Aorta (tissue), 5 donors: ENCODE measurements at regions not wholly inside any gene's neighbourhood (a gene's known extent, or its start where the extent isn't known, plus 50 kb on each side); places are given as distances from the start of the nearest gene placed in this dataset.
A peak's percentile ranks its signal among the peaks of the same experiment; 100 is the strongest.

ENCODE experiments used
- ATAC-seq: fragments of 200-7000 bp; cut with Tn5 transposase; one replicate; pipeline ENCODE4 v1.9.1; 2022; ENCODE audit warnings: moderate library complexity; ENCODE audit not compliant: low FRiP score
- DNase-seq, 2 donors: peaks; one replicate each; pipeline ENCODE4 v3.0.0-alpha.2; 2020
- H3K27ac ChIP-seq, 2 donors: one replicate each; pipeline ENCODE4 v1.5.1; 2013; ENCODE audit warnings: low read length in 2 of 2, mild to moderate bottlenecking in 2 of 2, moderate library complexity in 2 of 2, control low read depth in 1 of 2, inconsistent platforms in 1 of 2, low read depth in 1 of 2
- H3K27me3 ChIP-seq, 2 donors: one replicate each; pipeline ENCODE4 v1.6.1; 2013; ENCODE audit warnings: control low read depth in 1 of 2, low read length in 1 of 2, mild to moderate bottlenecking in 1 of 2, moderate library complexity in 1 of 2; ENCODE audit not compliant: insufficient read depth in 2 of 2, control insufficient read depth in 1 of 2
- H3K36me3 ChIP-seq, 2 donors: one replicate each; pipeline ENCODE4 v1.6.1; 2013; ENCODE audit warnings: control low read depth in 1 of 2, low read length in 1 of 2, mild to moderate bottlenecking in 1 of 2; ENCODE audit not compliant: insufficient read depth in 2 of 2, control insufficient read depth in 1 of 2
- H3K4me1 ChIP-seq, 2 donors: one replicate each; pipeline ENCODE4 v1.6.1; 2013; ENCODE audit warnings: low read length in 2 of 2, control low read depth in 1 of 2, mild to moderate bottlenecking in 1 of 2, moderate library complexity in 1 of 2; ENCODE audit not compliant: insufficient read depth in 2 of 2, control insufficient read depth in 1 of 2
- H3K4me3 ChIP-seq, 2 donors: one replicate each; pipeline ENCODE4 v1.5.1; 2013; ENCODE audit warnings: low read length in 2 of 2, control low read depth in 1 of 2, mild to moderate bottlenecking in 1 of 2
- H3K9me3 ChIP-seq: one replicate; pipeline ENCODE4 v1.6.1; 2013; ENCODE audit warnings: mild to moderate bottlenecking, low read length; ENCODE audit not compliant: control insufficient read depth
- WGBS, 2 donors: extraction: QIAGEN DNeasy Blood & Tissue Kit; methylation state at CpG; one replicate each; pipeline ENCODE4 v1.1.7; 2013; 5-methylcytosine and 5-hydroxymethylcytosine counted together
- intact Hi-C, 2 donors: fragments of 100-400 bp; cut with DNase I; formaldehyde crosslinking; loops; one replicate each; pipeline versions ENCODE4 v1.14.2 to v1.15.0; 2022
- donor health status: healthy with polysubstance abuse.
- donor health status: Bipolar disorder and iron deficiency.
- donor health status: DM: no; HTN: no; CAD: no.
- donor health status: DM: no; HTN: no; CAD: no.
- donor health status: DM: yes; HTN: yes; CAD: no.

GRCh38 chr11:116517077-116517476, 255.7 kb downstream of the BUD13 start:
- Histone ChIP-seq H3K27ac (no peak overlapping the region), H3K36me3 (no peaks in the 10 kb centered on the region), H3K27me3 (no peaks in the 10 kb centered on the region), H3K4me3 (no peak overlapping the region), H3K9me3 (peaks cover 2% of the 10 kb centered on the region), H3K4me1 (no peaks in the 10 kb centered on the region)
- DNase-seq (peak in 1 of 2 donors; percentile 1), ATAC-seq (no peak)
- 46 to 49% methylated on average over 4 of the region's 4 CpGs for WGBS, 2 donors
- intact Hi-C loops, result no loop called here

DNA sequence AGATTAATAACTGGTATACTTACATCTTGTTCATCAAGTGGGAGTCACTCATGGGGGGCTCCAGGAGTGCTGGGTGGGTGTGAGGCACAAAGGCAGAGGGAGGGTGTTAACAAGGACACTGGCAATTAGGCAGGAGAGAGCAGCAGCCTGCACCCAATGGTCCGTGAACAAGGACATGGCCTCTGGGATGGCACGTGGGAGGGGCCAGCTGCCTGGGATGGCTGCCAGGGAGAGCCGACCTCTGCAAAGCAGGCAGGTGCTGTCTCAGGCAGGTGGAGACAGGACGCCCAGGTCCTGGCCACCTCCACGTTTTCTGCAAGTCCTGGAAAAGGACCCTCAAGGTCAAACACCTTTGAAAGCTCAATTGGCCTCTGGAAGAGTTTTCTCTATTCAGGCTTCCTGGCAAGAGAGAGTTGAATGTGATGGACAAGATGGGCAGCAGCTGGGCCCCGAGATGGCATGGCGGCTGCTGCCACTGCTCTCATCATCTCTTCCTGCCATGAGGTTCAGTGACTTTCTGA, 257.1 kb downstream of the BUD13 start:
- Histone ChIP-seq H3K27me3 (no peaks in the 10 kb centered on the region), H3K4me3 (no peak overlapping the region), H3K36me3 (no peaks in the 10 kb centered on the region), H3K27ac (no peak overlapping the region), H3K9me3 (peaks cover 2% of the 10 kb centered on the region), H3K4me1 (no peaks in the 10 kb centered on the region)
- ATAC-seq (no peak), DNase-seq (no peak)
- intact Hi-C loops, result no loop called here
- WGBS, 2 donors, result 70% methylated on average over 7 of the region's 7 CpGs

DNA sequence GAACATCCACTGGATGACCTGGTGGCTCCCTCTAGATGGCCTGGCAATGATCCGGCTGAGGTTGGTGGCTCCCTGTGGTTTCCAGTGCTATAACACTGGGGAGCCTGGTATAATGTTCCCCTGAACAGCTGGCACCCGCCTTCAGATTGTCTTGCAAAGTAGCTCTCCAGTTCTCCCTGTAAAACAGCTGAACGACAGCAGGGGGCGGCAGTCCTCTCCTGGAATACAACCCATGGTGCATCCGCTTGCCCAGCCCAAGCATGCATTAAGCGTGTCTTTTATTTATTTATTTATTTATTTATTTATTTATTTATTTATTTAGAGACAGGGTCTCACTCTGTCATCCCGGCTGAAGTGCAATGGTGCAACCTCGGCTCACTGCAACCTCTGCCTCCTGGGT, 258.9 kb downstream of the BUD13 start:
- no peak for ATAC-seq
- 40 to 51% methylated on average over 8 of the region's 8 CpGs for WGBS, 2 donors
- no peaks in the 10 kb centered on the region for H3K4me1 ChIP-seq

DNA sequence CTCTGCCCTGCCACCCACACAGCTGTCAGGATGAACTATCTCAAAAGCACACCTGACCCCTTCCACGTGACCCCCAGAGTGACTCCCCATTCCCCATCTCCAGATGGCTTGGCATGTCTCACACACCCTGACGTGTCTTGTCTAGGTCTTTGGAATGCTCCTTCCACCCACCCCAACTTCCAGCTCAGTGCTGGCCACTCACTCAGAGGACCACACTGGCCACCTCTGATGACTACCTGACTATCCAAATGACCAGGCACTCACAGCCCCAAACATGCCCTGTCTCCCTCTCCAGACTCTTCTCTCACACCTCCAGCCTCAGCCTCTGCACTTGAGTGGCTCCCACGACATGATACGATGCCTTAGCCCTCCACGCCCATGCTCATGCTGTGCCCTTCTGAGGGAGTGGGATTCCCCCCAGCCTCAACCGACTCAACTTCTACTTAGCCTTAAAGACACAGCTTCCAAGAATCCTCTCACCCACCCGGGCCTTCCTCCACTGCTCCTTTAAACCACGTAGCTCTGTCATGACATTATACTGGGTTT, 259.4 kb downstream of the BUD13 start:
- Histone ChIP-seq H3K9me3 (peaks cover 2% of the 10 kb centered on the region), H3K4me3 (no peak overlapping the region), H3K27me3 (no peaks in the 10 kb centered on the region), H3K27ac (no peak overlapping the region), H3K36me3 (no peaks in the 10 kb centered on the region), H3K4me1 (no peaks in the 10 kb centered on the region)
- WGBS, 2 donors, result 63 to 69% methylated on average over 8 of the region's 8 CpGs
- DNase-seq, result no peak
- intact Hi-C loops, result loop anchor here in 1 of 2 donors (5.0 kb wide), 2 partner anchors 129 to 179 kb away; no protein-coding TSS in a partner anchor
- no peak for ATAC-seq

More for the DNA sequence above, 258.9 kb downstream of the BUD13 start:
- Histone ChIP-seq H3K27me3 (no peaks in the 10 kb centered on the region), H3K27ac (no peak overlapping the region), H3K36me3 (no peaks in the 10 kb centered on the region), H3K9me3 (peaks cover 2% of the 10 kb centered on the region), H3K4me3 (no peak overlapping the region)
- intact Hi-C loops, result loop anchor here in 1 of 2 donors (5.0 kb wide), 2 partner anchors 128 to 178 kb away; no protein-coding TSS in a partner anchor
- peak in 1 of 2 donors; percentile 56 for DNase-seq

DNA sequence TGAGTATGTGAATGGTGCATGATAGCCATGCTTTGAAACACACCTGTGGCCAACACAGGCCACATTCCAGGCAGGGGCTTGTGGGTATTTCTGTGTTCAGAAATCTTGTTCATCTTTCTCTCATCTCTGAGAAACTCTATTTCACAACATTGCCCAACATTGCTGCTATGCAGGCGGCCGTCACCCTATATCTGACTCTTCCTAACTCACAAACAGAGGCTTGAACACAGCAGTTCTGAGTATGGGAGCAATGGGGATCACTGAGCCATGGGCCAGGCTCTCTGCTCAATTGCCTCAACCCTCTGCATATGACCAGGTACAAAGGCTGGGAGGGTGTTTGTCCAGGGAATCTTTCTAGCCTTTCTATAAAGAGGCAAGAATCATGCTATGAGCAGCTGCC, 259.9 kb downstream of the BUD13 start:
- ATAC-seq (no peak), DNase-seq (no peak)
- Histone ChIP-seq H3K9me3 (peaks cover 2% of the 10 kb centered on the region), H3K4me1 (no peaks in the 10 kb centered on the region), H3K27ac (no peak overlapping the region), H3K27me3 (no peaks in the 10 kb centered on the region), H3K4me3 (no peak overlapping the region), H3K36me3 (no peaks in the 10 kb centered on the region)
- intact Hi-C loops, result loop anchor here in 1 of 2 donors (5.0 kb wide), 2 partner anchors 129 to 179 kb away; no protein-coding TSS in a partner anchor
- 87 to 88% methylated on average over 2 of the region's 2 CpGs for WGBS, 2 donors

DNA sequence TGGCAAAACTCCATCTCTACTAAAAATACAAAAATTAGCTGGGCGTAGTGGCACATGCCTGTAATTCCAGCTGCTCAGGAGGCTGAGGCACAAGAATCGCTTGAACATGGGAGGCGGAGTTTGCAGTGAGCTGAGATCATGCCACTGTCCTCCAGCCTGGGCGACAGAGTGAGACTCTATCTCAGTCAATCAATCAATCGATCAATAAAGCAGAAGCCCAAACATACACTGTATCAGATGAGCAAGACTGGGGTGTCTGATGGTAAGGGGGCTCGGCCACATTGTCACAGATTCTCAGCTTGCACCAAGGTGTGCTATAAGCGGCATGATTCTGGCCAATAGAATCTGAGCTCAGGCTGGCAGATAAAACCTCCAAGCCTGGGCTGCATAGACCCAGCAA, 261.1 kb downstream of the BUD13 start:
- Histone ChIP-seq H3K9me3 (no peaks in the 10 kb centered on the region), H3K4me1 (no peaks in the 10 kb centered on the region), H3K27me3 (no peaks in the 10 kb centered on the region), H3K4me3 (no peak overlapping the region), H3K36me3 (no peaks in the 10 kb centered on the region), H3K27ac (no peak overlapping the region)
- DNase-seq, result no peak
- WGBS, 2 donors, result 57 to 61% methylated on average over 7 of the region's 7 CpGs
- ATAC-seq, result no peak
- intact Hi-C loops, result loop anchor here in 1 of 2 donors (5.0 kb wide), 2 partner anchors 131 to 181 kb away; no protein-coding TSS in a partner anchor

- Histone ChIP-seq H3K9me3 (no peaks in the 10 kb centered on the region), H3K4me3 (no peak overlapping the region), H3K36me3 (no peaks in the 10 kb centered on the region), H3K27me3 (no peaks in the 10 kb centered on the region), H3K27ac (no peak overlapping the region), H3K4me1 (no peaks in the 10 kb centered on the region)
- intact Hi-C loops, result loop anchor here in 1 of 2 donors (5.0 kb wide), 2 partner anchors 131 to 181 kb away; no protein-coding TSS in a partner anchor
- 50 to 53% methylated on average over 8 to 10 of the region's 10 CpGs for WGBS, 2 donors
- DNase-seq (no peak), ATAC-seq (no peak)
Measured at GRCh38 chr11:116510886-116511650, 261.7 kb downstream of the BUD13 start.

DNA sequence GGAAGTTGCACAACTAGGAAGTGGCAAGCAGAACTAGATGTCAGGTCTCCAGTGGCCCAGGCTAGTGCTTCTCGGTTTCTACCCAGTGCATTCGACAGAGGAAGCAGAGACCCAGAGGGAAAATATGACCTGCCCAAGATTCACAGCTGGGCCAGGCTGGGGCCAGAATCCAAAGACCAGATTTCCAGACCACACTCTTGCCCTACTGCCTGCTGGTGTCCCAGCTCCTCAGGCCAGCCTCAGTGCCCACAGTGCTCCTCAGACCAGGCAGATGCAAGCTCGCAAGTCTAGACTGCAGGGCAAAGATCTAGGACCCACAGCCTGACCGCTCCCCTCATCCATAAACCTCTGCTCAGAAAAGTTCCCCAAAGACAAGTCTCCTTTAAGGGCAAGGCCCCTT, 262.6 kb downstream of the BUD13 start:
- no peak for DNase-seq
- Histone ChIP-seq H3K9me3 (no peaks in the 10 kb centered on the region), H3K36me3 (no peaks in the 10 kb centered on the region), H3K4me3 (no peak overlapping the region), H3K4me1 (no peaks in the 10 kb centered on the region), H3K27me3 (no peaks in the 10 kb centered on the region), H3K27ac (no peak overlapping the region)
- 61 to 69% methylated on average over 4 of the region's 4 CpGs for WGBS, 2 donors
- intact Hi-C loops, result loop anchor here in 1 of 2 donors (5.0 kb wide), 2 partner anchors 132 to 182 kb away; no protein-coding TSS in a partner anchor
- no peak for ATAC-seq
